Inferior parietal cortex (tissue), 1 donor: ENCODE measurements at regions not wholly inside any gene's neighbourhood (a gene's known extent, or its start where the extent isn't known, plus 50 kb on each side); places are given as distances from the start of the nearest gene placed in this dataset.

ENCODE experiments used
- DNase-seq: peaks from one replicate; pipeline ENCODE4 v3.0.0-alpha.2; 2016; ENCODE audit errors: extremely low spot score

- DNase-seq, result no peak
Measured at GRCh38 chr5:68746643-68747420, 347.0 kb upstream of the SLC30A5 start.

GRCh38 chr5:68747521-68747920 is 346.3 kb upstream of the SLC30A5 start:
- DNase-seq, result no peak

DNA sequence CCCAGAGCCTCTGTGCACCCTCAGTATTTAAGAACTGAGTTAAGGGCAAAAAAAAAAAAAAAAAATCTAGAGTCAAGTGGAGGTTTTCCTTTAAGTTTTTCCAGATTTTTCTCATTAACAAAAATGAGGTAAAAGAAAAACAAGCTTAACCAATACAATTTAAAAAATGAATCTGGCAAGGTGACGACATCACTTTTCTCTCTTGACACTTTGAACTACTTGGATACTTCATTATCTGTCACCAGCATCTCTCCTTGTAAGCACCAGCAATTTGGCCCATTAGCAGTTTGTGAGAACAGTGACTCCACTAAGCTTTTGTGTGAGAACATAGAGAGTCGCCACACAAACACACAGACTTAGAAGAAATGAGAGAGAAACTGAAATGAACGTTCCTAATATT is 345.7 kb upstream of the SLC30A5 start:
- no peak for DNase-seq

GRCh38 chr5:68749077-68749476 is 344.7 kb upstream of the SLC30A5 start:
- no peak for DNase-seq

- DNase-seq, result no peak
Measured at GRCh38 chr5:68749631-68750030, 344.2 kb upstream of the SLC30A5 start.

GRCh38 chr5:68751661-68752060 is 342.2 kb upstream of the SLC30A5 start:
- DNase-seq, result no peak

GRCh38 chr5:68754536-68754935 is 339.3 kb upstream of the SLC30A5 start:
- no peak for DNase-seq

DNA sequence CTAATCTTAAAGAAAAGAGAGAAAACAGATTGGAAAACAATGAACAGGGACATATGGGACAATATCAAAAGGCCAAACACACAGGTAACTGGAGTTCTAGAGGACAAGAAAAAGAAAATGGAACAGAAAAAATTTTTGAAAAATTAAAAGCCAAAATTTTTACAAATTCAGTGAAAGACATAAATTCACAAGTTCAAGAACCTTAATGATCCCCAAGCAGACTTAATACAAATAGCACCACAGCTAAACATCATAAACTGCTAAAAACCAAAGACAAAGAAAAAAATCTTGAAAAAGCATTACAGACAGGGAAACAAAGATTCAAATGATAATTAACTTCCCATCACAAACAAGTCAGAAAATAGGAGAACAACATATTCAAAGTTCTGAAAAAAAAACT is 338.5 kb upstream of the SLC30A5 start:
- DNase-seq, result no peak

DNA sequence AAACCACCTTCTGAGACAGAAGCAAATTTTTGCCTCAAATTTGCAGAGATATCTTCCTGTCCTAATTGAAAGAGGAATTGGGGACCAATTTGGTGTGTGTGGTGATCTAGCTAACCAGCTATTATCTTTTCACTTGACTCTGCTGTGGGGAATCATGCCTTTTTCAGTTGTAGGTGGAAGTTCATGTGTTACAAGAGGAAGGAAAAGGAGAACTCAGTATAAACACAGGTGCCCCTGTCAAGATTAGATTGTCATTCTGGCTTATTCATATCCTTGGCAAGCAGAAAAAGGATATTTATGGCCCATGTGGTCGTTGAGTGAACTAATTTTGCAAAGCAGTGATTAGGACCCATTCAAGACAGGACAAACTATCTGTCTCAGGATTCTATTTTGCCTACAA is 336.8 kb upstream of the SLC30A5 start:
- DNase-seq, result no peak

DNA sequence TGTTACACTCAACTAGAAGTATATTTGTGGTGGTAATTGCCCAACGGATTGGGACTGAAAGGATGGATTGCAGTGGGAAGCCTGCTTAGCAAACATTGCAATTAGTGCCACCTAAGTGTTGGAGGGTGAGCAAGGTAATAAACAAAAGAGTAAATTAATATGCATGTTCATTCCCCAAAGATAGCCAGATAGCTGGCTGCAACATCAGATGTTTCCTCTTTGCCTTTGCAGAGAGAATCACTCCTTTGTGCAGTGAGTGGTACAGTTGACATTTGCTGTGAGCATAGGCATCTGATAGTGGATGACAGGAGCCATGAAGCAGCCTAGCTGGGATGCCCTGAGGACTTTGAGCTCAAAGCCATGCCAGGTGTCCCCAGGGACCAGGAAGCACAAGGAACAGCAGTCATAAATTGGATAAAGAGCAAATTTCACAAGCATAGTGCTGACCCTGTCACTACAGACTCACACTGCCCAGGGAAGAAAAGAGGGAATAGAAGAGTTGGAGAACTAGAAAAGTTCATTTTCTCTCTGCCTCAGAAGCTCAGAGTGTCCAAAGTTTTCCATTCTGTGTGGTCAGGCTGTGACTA is 336.1 kb upstream of the SLC30A5 start:
- DNase-seq, result no peak

GRCh38 chr5:68759593-68759992 is 334.2 kb upstream of the SLC30A5 start:
- DNase-seq, result no peak

DNA sequence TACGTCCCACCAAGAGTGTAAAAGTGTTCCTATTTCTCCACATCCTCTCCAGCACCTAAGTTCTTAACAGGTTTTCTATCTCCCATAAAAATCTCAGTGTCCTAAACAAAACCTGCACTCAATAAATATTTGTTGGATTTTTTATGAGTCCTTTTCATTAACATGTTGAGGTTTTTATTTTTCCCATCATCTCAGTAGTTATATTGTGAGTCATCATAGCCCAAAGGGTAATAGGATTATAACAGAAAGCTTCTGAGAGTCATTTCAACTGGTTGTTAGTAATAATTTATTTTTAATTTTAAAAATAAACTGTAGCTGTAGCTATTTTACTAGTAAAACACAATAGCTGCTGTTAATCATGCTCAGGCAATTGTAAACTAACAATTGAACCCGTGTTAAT is 331.6 kb upstream of the SLC30A5 start:
- no peak for DNase-seq

DNA sequence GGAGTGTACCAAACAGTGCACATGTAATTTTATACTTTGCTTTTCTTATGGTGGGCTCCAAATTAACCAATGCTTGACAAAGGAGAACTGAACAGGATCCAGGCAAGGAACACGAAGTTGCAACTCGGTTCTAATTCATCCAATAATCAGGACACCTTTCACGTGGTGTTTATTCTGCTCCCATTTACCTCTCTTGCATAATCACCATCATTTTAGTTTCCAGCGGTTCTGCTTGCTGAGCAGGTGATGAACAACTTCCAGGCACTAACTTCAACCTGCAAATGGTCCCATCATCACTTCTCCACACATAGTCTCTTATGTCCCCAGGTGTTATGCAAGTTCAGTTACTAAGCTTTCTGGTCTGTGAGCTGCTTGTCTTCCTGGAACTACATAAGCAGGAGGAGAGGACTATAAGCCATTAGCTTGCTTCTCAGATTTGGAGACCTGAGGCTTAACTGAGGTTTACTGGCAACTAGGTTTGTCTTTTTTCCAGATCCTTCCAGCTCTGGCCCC is 326.8 kb upstream of the SLC30A5 start:
- no peak for DNase-seq

DNA sequence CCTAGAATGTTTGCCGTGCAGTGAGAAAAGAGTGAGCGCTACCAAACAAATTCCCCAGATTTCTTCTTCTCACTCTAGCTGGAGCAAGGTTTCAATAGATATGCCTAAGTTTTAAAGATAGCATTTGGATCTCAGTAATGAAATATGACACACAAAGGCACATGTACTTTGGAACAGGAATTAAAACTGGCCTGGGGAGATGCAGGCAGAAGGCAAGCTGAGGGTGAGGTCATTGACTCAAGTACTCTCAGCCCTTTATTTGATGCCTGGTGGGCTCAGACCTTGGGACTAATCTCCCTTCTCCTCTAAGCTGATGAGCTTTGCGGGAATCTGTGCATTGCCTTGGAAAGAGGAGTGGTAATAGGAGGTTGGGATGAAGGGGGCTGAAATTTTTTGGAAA is 323.3 kb upstream of the SLC30A5 start:
- no peak for DNase-seq

DNA sequence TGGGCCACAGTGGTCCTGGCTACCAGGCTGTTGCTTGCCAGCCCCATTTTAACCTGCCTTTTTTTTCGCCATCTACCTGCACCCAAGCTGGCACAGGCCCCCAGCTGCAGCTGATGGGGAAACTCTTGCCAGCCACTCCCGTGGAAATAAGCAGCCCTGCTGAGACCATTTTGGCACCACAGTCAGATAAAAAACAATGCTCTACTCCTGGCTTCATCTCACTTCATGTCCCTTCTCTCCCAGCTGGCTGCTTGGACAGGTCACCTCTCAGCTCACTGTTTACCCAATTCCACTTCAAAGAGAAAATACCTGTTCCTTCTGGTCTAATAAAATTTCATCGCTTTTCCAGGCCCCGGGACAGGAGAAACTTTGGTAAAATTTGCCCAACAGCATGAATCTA is 322.6 kb upstream of the SLC30A5 start:
- DNase-seq, result no peak

DNA sequence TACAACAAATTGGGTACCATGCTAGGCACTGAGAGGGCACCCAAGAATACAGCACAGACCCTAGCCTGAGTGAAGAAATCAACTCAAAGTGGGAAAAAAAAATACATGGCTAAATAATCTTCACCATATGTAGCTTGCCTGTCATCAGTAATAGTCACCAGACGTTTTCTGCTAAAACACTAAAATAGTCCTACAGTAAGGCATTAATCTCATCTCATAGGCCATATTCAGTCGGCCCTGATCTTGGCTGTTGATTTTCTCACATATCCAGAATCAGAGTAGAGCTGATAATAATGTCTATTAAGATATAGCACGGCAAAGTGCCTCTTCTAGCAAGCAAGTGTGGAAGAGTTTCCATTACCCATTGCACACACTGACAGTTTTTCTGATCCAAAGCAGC is 322.1 kb upstream of the SLC30A5 start:
- DNase-seq, result no peak

- no peak for DNase-seq
Measured at GRCh38 chr5:68776381-68776780, 317.4 kb upstream of the SLC30A5 start.

DNA sequence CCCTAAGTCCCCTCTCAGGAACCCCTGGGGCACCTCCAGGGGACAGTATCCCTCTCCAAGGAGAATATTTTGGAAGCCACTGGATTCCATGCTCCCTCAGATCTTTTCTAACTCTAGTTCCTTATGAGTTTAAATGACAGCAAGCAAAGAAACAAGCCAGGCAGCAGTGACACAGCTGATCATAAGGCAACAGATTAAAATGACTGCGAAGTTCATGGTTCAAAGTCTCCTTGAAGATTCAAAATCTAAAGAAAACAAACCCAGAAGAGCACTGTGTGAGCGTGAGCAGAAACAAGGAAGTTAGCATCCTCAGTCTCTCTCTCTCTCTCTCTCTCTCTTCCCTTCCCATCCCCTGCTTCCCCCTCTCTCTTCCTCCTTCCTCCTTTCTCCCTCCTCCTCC is 316.7 kb upstream of the SLC30A5 start:
- DNase-seq, result no peak

DNA sequence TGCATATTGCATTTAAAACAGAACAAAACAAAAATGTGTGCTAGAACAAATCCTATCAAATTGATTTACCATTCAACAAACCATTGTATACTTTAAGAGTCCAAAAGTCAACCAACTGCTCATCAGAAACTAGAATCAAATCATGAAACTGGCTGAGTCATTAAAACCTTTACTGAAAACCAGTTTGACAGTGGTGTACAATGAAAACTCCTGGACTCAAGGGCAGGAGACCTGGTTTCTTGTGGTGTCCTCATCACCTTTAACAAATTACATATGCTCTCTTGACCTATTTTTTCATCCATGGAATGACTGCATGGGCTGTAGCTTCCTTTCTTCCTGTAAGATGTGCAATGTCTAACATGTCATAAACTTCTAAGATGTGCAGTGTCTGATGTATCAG is 315.3 kb upstream of the SLC30A5 start:
- DNase-seq, result no peak

GRCh38 chr5:68780299-68780955 is 313.4 kb upstream of the SLC30A5 start:
- DNase-seq, result no peak

GRCh38 chr5:68793074-68793473 is 300.7 kb upstream of the SLC30A5 start:
- no peak for DNase-seq

GRCh38 chr5:68793993-68794392 is 299.8 kb upstream of the SLC30A5 start:
- no peak for DNase-seq

DNA sequence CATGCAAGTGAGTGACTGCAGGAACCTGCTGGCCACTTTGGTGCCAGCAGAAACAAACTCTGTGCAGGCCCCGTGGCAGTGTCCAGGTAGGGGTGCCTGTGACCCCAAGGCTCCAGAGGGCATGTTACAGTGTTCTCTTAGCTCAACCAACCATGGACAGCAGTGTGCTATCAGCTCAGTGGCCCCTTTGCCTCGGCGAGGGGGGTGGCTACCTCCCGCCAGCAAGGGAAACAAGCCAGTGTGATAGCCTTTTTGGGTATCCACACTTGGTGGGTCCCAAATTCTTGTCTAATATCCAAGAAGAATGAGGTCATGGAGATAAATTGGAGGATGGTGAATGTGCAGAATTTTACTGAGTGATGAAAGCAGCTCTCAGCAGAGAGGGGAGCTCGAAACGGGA is 298.6 kb upstream of the SLC30A5 start:
- no peak for DNase-seq
